ENCODE measurements at regions not wholly inside any gene's neighbourhood (a gene's known extent, or its start where the extent isn't known, plus 50 kb on each side); places are given as distances from the start of the nearest gene placed in this dataset.
A peak's percentile ranks its signal among the peaks of the same experiment; 100 is the strongest.
"Not testable (repeated sequence)": the region's sequence is repeated elsewhere in the genome, so short reads cannot be mapped to it uniquely, and the experiment has no call there.

DNA sequence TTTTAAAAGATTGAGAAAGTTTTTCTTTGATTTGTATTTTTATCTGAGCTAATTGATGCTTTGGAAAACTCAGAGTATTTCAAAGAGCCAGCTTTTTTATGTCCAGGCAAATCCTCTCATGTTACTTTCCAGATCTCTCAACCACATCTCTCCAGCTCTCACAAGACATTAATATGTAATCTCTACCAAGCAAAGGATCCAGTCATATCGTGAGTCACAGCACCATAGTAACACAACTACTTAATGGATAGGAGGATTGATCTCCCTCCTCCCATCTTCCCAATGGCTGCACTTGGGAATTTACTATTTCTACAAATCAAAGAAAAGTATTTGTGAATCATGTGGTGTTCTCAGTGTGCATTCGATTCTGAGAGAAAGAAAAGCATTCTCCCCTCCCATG, 63.3 kb downstream of the POU4F1 start:
- in situ Hi-C loops (cut with HindIII; ENCODE audit: low pct_unique_long_range_greater_than_20kb, low sequenced_read_pairs) = no loop called here
- peak; percentile 22 for DNase-seq (ENCODE audit: low read depth)

DNA sequence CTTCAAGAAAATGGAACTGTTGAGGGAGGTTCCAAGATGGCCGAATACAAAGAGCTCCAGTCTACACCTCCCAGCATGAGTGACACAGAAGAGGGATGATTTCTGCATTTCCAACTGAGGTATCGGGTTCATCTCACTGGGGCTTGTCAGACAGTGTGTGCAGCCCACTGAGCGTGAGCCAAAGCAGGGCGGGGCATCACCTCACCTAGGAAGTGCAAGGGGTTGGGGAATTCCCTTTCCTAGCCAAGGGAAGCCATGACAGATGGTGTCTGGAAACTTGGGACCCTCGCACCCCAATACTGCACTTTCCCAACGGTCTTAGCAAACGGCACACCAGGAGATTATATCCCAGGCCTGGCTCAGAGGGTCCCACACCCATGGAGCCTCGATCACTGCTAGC, 77.3 kb downstream of the POU4F1 start:
- in situ Hi-C loops (cut with HindIII; ENCODE audit: low pct_unique_long_range_greater_than_20kb, low sequenced_read_pairs); DNase-seq (ENCODE audit: low read depth): not testable (repeated sequence)

DNA sequence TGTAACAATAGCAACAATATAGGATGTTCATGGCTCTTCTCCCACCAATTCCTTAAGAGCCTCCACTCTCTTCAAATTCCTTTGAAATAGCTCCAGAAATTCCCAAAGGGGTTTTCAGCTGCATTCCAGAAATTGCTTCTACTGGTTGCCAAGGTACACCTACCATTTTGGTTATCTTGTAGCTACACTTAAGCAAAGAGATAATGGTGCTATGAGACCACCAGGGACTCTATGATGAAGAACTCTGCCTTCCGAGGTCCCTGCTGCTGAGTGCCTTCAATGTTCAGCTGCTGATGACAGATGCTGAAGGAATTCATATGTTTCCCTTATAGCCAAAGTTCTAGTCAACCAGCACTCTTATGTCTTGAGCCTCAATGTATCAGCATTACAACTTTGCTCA, 78.4 kb downstream of the POU4F1 start:
- in situ Hi-C loops (cut with HindIII; ENCODE audit: low pct_unique_long_range_greater_than_20kb, low sequenced_read_pairs) = no loop called here

DNA sequence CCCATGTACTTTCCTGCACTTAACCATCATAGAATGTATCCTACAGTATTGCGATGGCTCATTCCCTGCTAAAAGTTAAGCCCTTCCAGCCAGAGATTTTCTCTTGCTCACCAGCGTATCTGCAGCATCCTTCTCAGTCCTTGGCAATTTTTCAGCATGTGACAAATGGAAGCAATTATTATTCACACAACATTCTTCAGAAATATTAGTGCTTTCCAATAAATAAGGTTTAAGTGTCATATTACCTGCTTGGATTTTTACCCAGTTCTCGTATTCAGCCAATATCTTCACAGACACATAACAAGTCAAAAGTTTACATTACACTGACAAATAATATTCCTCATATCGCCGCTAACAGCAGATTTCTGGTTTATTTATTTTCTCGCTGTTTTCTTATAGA, 82.3 kb downstream of the POU4F1 start:
- no peak for DNase-seq (ENCODE audit: low read depth)
- in situ Hi-C loops (cut with HindIII; ENCODE audit: low pct_unique_long_range_greater_than_20kb, low sequenced_read_pairs) = no loop called here

More for the DNA sequence above, 78.4 kb downstream of the POU4F1 start:
- DNase-seq (ENCODE audit: low read depth) = no peak

DNA sequence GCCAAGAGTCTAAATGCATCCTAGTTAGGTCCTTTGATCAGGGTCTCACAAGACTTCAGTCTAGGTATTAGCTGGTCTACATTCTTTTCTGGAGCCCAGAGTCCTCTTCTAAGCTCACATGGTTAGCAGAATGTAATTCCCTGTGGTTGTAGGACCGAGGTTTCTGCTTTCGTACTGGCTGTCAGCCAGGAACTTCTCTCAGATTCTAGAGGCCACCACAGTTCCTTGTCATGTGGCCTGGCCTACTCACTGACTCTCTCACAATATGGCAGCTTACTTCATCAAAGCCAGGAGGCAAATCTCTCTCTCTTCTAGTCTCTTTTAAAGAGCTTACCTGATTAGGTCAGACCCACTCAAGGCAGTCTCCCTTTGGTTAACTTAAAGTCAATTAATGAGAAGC, 82.9 kb downstream of the POU4F1 start:
- DNase-seq (ENCODE audit: low read depth) = no peak
- in situ Hi-C loops (cut with HindIII; ENCODE audit: low pct_unique_long_range_greater_than_20kb, low sequenced_read_pairs) = no loop called here

DNA sequence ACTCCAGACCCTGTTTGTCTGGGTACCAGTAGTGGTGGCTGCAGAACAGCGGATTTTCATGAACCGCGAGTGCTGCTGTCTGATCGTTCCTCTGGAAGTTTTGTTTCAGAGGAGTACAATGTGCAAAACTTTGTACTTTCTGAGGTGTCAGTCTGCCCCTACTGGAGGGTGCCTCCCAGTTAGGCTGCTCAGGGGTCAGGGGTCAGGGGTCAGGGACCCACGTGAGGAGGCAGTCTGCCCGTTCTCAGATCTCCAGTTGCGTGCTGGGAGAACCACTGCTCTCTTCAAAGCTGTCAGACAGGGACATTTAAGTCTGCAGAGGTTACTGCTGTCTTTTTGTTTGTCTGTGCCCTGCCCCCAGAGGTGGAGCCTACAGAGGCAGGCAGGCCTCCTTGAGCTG, 84.9 kb downstream of the POU4F1 start:
- DNase-seq (ENCODE audit: low read depth); in situ Hi-C loops (cut with HindIII; ENCODE audit: low pct_unique_long_range_greater_than_20kb, low sequenced_read_pairs): not testable (repeated sequence)

DNA sequence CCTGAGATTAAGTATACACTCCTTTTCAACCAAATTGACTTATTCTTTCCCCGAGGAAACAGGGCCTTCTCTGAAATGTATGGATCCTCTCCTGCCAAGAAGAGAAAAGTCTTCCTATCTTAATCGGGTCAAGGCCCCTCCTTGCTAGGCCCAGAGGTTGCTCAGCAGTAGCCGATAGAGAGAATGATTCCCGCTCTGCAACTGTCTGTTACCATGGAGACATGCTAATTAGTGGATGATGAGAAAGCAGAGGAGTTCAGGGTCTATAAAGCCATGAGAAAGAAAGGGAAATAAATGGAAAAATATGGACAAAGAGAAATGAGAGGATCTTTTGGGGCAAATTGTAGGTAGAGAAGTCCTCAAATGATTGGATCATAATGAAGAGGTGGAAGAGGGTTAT, 103.5 kb downstream of the POU4F1 start:
- no peak for DNase-seq (ENCODE audit: low read depth)
- in situ Hi-C loops (cut with HindIII; ENCODE audit: low pct_unique_long_range_greater_than_20kb, low sequenced_read_pairs) = no loop called here

DNA sequence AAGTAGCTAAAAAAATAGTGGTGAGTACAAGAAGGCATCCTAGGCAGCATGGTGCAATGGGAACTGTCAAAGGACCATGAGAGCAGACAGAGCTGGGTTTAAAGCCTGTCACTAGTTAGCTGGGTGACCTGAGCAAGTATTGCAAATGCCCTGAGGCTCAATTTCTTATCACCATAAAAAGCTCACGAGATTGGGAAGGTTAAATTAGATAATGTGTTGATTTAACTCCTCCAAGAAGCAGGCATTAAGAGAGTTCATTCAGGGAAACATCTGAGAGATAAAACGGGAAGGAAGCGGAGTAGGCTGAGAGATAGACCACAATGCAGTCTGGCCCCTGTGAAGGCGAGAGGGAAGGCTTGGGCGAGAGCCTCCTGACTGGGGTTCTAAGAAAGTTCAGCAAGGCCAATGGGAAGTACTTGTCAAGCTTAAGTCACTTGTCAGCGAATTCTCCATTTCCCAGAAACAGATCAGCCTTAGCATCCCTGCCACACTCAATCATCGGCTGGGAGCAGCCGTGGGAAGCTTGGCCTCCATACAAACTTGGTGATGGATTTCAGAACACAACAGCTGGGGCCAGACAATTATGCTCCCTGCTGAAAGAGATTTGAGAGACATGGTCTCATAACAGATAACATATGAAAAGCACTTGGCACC, 105.5 kb downstream of the POU4F1 start:
- DNase-seq (ENCODE audit: low read depth) = no peak
- in situ Hi-C loops (cut with HindIII; ENCODE audit: low pct_unique_long_range_greater_than_20kb, low sequenced_read_pairs) = no loop called here

DNA sequence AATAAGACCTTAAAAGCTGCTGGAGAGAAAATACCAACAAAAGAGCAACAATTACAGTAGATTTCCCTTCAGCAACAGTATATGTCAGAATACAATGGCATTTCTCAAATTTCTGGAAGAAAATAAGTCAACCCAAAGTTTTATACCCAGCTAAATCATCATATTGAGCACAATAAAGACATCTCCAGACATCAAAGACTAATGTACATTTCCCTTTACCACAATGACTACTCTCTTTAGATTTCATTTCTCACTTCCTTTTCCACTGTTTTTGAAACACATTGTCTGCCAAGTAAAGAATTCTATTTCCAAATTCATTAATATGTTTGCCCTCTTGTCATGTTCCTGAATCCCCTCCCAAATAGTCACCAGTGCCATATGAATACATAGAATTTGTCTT, 111.4 kb downstream of the POU4F1 start:
- DNase-seq (ENCODE audit: low read depth) = no peak
- in situ Hi-C loops (cut with HindIII; ENCODE audit: low pct_unique_long_range_greater_than_20kb, low sequenced_read_pairs) = no loop called here

DNA sequence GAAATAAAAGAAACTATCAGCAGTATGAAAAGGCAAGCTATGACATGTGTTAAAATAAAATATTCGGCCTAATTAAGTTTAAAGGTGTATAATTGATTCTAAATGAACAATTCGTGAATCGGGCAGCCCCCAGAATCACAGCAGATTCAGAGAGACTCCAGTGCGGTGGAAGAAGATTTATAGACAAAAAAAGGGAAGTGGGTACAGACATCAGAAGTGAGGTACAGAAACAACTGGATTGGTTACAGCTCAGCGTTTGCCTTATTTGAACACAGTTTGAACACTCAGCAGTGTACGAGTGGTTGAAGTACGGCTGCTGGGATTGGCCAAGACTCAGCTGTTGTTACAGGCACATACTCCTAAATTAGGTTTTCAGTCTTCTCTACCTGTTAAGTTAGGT, 113.1 kb downstream of the POU4F1 start:
- DNase-seq (ENCODE audit: low read depth); in situ Hi-C loops (cut with HindIII; ENCODE audit: low pct_unique_long_range_greater_than_20kb, low sequenced_read_pairs): not testable (repeated sequence)

DNA sequence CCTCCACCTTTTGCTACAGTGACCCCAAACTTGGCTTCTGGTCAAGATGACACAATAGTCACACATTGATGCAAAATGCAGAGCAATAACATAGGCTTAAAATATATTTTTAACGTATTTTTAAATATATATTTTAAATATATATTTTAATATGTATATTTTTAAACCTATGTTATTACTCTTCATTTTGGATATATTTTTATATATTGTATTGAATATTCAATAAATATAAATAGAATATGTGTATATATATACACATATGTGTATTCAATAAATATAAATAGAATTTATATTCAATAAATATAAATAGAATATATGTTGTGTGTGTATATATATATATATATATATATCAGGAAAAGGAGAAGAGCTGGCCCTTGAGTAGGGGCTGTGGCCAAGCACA, 115.6 kb downstream of the POU4F1 start:
- in situ Hi-C loops (cut with HindIII; ENCODE audit: low pct_unique_long_range_greater_than_20kb, low sequenced_read_pairs) = no loop called here
- no peak for DNase-seq (ENCODE audit: low read depth)

DNA sequence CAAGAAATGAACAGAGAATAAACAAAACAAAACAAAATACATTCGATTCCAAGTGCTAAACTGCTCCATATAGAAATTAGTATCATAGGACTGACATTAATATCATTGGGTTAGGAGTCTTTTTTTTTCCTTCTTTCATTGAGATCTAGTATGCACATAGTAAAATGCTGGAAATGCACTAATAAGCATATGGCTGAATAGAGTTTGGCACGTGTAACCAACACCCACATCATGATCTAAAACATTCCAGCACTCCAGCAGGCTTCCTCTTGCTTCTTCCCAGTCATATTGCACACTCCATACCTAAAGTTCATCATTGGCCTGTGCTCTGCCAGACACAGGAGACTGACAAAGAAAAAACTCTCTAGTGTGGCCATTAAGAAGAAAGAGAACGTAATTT, 117.5 kb downstream of the POU4F1 start:
- DNase-seq (ENCODE audit: low read depth) = no peak
- in situ Hi-C loops (cut with HindIII; ENCODE audit: low pct_unique_long_range_greater_than_20kb, low sequenced_read_pairs) = no loop called here

DNA sequence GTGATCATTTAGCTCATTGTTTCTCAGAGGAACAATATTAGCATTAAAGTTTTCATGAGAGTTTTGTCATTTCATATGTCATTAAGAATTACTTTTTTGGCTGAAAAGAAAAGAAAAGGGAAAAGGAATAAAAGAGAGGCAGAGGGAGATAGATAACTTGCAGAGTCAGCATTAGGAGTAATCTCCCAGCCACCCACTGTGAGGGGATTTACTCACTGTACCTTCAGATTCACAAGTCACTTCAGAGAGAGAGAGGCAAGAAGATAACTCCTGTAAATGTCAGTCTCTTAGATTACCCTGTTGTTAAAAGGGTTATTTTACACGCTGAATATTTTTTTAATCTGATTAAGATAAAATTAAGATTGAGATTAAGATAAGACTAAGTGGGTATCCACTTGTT, 125.2 kb downstream of the POU4F1 start:
- no peak for DNase-seq (ENCODE audit: low read depth)
- in situ Hi-C loops (cut with HindIII; ENCODE audit: low pct_unique_long_range_greater_than_20kb, low sequenced_read_pairs) = no loop called here

DNA sequence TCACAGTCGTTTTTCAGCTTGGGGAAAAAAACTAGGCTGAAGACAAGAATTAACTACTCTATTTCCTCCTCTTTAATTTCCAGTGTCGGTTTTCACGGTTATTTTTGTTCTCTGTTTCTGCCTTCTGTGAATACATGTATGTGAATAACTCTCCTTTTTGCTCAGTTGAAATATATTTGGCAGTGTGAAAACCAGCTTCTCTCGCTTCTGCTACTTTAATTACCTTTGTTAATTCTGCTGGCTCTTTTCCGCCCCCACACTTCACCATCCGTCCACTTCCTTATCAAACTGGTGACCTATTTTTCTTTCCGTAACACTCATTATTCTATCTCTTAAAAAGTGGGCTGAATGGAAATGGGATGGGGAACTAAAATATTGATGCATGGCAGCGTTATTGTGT, 126.4 kb downstream of the POU4F1 start:
- in situ Hi-C loops (cut with HindIII; ENCODE audit: low pct_unique_long_range_greater_than_20kb, low sequenced_read_pairs) = no loop called here

DNA sequence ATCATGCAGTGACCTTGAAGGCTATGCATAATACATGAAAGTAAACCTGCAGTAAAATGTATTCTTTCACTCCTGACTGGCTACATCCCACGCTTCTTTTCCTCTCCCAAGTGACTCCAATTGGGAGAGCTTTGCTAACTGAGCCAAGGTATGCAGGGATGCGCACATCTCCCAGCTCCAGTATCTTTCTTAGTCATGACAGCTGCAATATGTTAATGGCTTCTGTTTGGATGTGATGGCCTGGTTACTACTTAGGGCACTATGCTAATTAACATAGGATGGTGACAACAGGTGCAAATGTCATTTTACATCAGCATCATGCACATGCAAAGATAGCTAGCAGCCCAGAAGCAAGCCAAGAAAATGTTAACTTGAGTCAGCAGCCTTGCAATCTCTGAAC, 134.7 kb downstream of the POU4F1 start:
- in situ Hi-C loops (cut with HindIII; ENCODE audit: low pct_unique_long_range_greater_than_20kb, low sequenced_read_pairs) = no loop called here
- no peak for DNase-seq (ENCODE audit: low read depth)

More for the DNA sequence above, 126.4 kb downstream of the POU4F1 start:
- DNase-seq (ENCODE audit: low read depth) = no peak

DNA sequence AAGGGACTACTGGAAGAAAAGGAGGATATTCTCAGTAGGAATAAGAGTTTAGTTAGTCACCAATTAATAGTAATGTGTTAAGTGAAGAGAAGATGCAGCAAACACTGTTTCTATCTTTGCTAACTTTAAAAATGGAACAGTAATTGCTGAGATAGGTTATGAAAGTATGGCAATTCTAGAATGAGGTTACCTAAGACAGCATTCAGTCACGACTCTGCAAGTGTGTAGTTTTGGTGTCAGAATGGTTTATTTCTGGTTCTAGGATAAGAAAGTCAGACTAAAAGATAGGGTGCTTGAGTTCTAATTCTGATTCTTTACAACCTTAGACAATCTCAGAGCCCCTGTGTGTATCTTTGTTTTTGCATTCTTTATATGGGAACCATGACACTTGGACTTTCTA, 138.1 kb downstream of the POU4F1 start:
- in situ Hi-C loops (cut with HindIII; ENCODE audit: low pct_unique_long_range_greater_than_20kb, low sequenced_read_pairs) = no loop called here

DNA sequence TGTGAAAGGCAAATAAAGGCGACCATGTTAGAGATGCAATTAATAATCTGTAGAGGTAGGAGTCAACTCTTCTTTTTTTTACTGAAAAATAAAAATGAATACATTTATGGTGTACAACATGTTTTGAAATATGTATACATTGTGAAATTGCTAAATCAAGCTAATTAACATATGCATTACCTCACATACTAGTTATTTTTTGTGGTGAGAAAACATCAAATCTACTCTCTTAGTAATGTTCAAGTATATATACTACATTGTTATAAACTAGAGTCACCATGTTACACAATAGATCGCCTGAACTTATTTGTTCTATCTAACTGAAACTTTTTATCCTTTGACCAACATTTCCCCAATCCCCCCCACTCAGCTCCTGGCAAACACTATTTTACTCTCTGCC, 143.2 kb downstream of the POU4F1 start:
- in situ Hi-C loops (cut with HindIII; ENCODE audit: low pct_unique_long_range_greater_than_20kb, low sequenced_read_pairs) = no loop called here
- DNase-seq (ENCODE audit: low read depth) = no peak

More for the DNA sequence above, 138.1 kb downstream of the POU4F1 start:
- DNase-seq (ENCODE audit: low read depth) = no peak

DNA sequence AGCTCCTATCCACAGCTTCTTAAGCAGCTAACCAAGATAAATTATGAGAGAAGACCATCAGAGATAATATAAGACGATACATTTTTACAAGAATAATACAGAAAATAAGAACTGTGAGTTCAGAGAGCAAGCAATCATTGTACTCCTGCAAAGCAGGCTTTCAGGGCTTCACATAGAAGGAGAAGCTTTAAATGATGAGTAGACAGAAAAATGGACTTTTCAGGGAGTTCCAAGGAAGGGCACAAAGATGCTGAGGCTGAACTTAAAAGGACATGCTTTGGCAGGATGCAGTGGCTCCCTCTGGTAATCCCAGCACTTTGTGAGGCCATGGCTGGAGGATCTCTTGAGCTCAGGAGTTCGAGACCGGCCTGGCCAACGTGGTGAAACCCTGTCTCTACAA, 159.5 kb downstream of the POU4F1 start:
- in situ Hi-C loops (cut with HindIII; ENCODE audit: low pct_unique_long_range_greater_than_20kb, low sequenced_read_pairs) = no loop called here

DNA sequence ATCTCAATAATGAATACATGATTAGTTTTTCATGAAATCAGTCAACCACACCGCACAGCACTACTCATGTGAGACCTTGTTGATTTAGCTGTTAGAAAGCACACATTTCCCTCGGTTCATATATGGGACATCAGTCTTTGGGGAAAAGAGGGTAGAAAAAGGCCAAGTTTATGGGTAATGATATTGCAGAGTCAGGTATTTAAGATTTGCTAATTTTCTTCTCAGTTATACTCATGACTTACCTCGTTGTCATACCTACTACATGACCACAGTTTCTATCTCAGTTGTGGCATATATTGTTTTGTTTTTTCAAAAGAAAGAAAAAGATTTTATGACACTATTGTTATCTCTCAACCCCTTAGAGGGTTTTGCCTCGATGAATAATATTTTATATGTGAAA, 165.6 kb downstream of the POU4F1 start:
- DNase-seq (ENCODE audit: low read depth) = no peak
- in situ Hi-C loops (cut with HindIII; ENCODE audit: low pct_unique_long_range_greater_than_20kb, low sequenced_read_pairs) = no loop called here

More for the DNA sequence above, 159.5 kb downstream of the POU4F1 start:
- DNase-seq (ENCODE audit: low read depth) = no peak

DNA sequence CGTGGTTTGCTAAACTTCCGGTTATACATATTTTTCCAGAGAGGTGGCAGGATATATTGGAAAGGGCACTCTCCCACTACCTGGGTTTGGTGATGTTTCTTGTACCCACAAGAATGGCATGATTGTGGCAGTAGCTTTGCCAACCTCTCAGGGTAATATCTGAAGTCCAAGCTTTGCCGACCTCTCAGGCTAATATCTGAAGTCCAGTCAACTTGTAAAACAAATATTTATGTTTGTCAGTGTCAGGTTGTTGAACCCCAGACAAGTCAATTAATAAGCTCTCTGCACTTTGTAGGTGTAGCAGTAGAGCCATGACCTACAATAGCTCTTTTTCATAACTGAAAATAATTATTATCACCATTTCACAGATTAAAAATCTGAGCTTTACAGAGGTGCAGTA, 167.0 kb downstream of the POU4F1 start:
- in situ Hi-C loops (cut with HindIII; ENCODE audit: low pct_unique_long_range_greater_than_20kb, low sequenced_read_pairs) = no loop called here
- no peak for DNase-seq (ENCODE audit: low read depth)

DNA sequence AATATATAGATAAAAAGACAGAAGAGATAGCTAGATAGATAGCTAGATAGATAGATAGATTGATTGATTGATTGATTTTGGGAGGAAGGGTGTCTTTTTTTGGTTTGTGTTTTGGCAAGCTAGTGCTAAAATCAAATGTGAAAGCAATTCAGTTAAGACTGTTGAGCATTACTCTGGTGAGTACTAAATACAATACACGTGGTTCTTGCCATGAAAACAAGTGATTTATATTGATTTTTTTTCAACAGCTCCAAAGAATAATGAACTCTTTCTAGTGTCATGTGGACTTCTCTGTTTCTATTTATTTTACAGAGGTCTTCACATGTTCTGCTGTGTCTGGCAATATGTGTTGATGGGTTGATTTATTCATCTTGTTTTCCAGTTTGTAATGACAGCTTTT, 172.0 kb downstream of the POU4F1 start:
- DNase-seq (ENCODE audit: low read depth) = no peak
- in situ Hi-C loops (cut with HindIII; ENCODE audit: low pct_unique_long_range_greater_than_20kb, low sequenced_read_pairs) = no loop called here
